Tibial nerve (tissue), 4 donors: ENCODE measurements at regions not wholly inside any gene's neighbourhood (a gene's known extent, or its start where the extent isn't known, plus 50 kb on each side); places are given as distances from the start of the nearest gene placed in this dataset. TPM values are rescaled to one million over a fixed set of nuclear protein-coding genes. Genes with fewer than 3 reads are reported as not detected.
"Not testable (repeated sequence)": the region's sequence is repeated elsewhere in the genome, so short reads cannot be mapped to it uniquely, and the experiment has no call there.

Experiments used
- DNase-seq, 2 donors: peaks; one replicate each; pipeline ENCODE4 v3.0.0-alpha.2; 2019; ENCODE audit warnings: low spot score in 2 of 2
- H3K27ac ChIP-seq, 4 donors: fragments of 200-600 bp; sonication (generic) in 3 of 4; one replicate each; pipeline ENCODE4 v1.5.1; 2017 to 2019; ENCODE audit warnings: mild to moderate bottlenecking in 1 of 4
- H3K27me3 ChIP-seq, 2 donors: fragments of 200-600 bp; sonication (generic) in 1 of 2; one replicate each; pipeline versions ENCODE4 v1.5.1 to v1.6.0; 2017 to 2019
- H3K36me3 ChIP-seq, 3 donors: fragments of 200-600 bp; sonication (generic); one replicate each; pipeline ENCODE4 v1.5.1; 2018 to 2019
- H3K4me1 ChIP-seq, 4 donors: fragments of 200-600 bp; sonication (generic) in 3 of 4; one replicate each; pipeline ENCODE4 v1.5.1; 2017 to 2019
- H3K4me3 ChIP-seq, 4 donors: fragments of 200-600 bp; sonication (generic) in 3 of 4; one replicate each; pipeline ENCODE4 v1.5.1; 2017 to 2019; ENCODE audit warnings: mild to moderate bottlenecking in 1 of 4, moderate library complexity in 1 of 4
- H3K9me3 ChIP-seq, 4 donors: fragments of 200-600 bp; sonication (generic) in 3 of 4; one replicate each; pipeline ENCODE4 v1.5.1; 2017 to 2019
- EP300 ChIP-seq, 2 donors: sonication (generic); formaldehyde crosslinking; IDR thresholded peaks; one replicate each; pipeline ENCODE4 v1.6.1; 2017; ENCODE audit warnings: antibody characterized with exemption in 2 of 2, mild to moderate bottlenecking in 1 of 2
- POLR2A ChIP-seq, 2 donors: fragments of 450-650 bp; IDR thresholded peaks; one replicate each; pipeline ENCODE4 v1.6.1; 2017; ENCODE audit warnings: antibody characterized with exemption in 2 of 2, mild to moderate bottlenecking in 2 of 2, moderate library complexity in 2 of 2
- WGBS, 2 donors: methylation state at CpG; one replicate each; pipeline ENCODE4 v1.1.5; 2018; 5-methylcytosine and 5-hydroxymethylcytosine counted together
- small RNA-seq: library from RNA; depleted of rRNA; stranded (forward); fragments of <200 nt; gene quantifications from one replicate; pipeline ENCODE3, GENCODE V24; 2016
- TF ChIP-seq, protein P1 (sequence below), 5 experiments: fragments of 200-600 bp in 3 of 5; fragments of 450-650 bp in 2 of 5; sonication (generic) in 3 of 5; IDR thresholded peaks; one replicate each; pipeline ENCODE4 v1.5.1; 2016 to 2019; ENCODE audit warnings: antibody characterized with exemption in 5 of 5, mild to moderate bottlenecking in 3 of 5, moderate library complexity in 2 of 5

DNA sequence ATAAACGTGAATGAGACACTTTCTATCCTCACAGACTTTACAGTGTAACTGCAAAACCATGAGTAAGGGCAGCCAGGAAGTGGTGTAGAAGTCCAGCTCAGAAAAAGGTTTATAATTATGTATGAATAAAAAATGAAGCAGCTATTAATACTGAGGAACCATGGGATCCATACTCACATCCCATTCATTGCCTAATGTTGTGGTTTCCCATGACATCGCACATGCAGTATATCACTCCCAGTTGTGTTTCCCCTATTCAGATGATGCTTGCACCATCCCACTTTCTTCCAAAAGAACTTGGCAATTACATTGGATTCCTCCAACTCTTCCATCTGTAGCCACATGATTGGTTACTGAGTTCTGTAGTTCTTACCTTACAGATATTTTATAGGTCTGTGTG is 74.5 kb upstream of the SEMA3D start:
- Histone ChIP-seq H3K27ac (no peak overlapping the region), H3K9me3 (no peaks in the 10 kb centered on the region), H3K36me3 (no peaks in the 10 kb centered on the region), H3K27me3 (no peaks in the 10 kb centered on the region), H3K4me3 (no peak overlapping the region), H3K4me1 (no peaks in the 10 kb centered on the region)
- DNase-seq = no peak
- 60 to 64% methylated on average over 2 of the region's 2 CpGs for WGBS, 2 donors
- TF ChIP-seq EP300 (IDR thresholded peaks at IDR 0.05) (no peak), POLR2A (IDR thresholded peaks at IDR 0.05) (no peak)
- TF ChIP-seq, protein P1, sequence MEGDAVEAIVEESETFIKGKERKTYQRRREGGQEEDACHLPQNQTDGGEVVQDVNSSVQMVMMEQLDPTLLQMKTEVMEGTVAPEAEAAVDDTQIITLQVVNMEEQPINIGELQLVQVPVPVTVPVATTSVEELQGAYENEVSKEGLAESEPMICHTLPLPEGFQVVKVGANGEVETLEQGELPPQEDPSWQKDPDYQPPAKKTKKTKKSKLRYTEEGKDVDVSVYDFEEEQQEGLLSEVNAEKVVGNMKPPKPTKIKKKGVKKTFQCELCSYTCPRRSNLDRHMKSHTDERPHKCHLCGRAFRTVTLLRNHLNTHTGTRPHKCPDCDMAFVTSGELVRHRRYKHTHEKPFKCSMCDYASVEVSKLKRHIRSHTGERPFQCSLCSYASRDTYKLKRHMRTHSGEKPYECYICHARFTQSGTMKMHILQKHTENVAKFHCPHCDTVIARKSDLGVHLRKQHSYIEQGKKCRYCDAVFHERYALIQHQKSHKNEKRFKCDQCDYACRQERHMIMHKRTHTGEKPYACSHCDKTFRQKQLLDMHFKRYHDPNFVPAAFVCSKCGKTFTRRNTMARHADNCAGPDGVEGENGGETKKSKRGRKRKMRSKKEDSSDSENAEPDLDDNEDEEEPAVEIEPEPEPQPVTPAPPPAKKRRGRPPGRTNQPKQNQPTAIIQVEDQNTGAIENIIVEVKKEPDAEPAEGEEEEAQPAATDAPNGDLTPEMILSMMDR (IDR thresholded peaks at IDR 0.05) = no peak

DNA sequence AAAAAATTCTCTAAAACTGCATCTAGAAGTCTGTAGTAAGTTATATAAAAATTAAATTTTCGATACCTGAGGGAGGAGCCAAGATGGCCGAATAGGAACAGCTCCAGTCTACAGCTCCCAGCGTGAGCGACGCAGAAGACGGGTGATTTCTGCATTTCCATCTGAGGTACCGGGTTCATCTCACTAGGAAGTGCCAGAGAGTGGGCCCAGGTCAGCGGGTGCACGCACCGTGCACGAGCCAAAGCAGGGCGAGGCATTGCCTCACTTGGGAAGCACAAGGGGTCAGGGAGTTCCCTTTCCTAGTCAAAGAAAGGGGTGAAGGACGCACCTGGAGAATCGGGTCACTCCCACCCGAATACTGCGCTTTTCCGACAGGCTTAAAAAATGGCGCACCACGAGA is 62.9 kb upstream of the SEMA3D start:
- not testable (repeated sequence) for H3K4me3 ChIP-seq, H3K36me3 ChIP-seq, H3K27ac ChIP-seq, H3K27me3 ChIP-seq, H3K9me3 ChIP-seq, DNase-seq, H3K4me1 ChIP-seq
- 91 to 97% methylated on average over 19 of the region's 19 CpGs for WGBS, 2 donors

DNA sequence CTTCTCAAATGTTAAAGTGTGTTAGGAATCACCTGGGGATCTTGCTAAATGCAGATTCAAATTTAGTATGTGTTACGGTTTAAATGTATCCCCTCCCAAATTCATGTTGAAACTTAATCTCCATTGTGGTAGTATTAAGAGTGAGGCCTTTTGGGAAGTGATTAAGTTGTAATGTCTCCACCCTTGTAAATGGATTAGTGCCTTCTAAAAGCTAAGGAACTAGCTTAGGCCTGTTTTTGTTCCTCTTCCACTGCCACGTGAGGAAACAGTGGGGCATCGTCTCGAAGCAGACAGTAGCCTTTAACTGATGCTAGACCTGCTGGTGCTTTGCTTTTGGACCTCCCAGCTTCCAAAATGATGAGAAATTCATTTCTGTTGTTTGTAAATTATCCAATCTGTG is 52.3 kb upstream of the SEMA3D start:
- TF ChIP-seq EP300 (IDR thresholded peaks at IDR 0.05) (no peak), POLR2A (IDR thresholded peaks at IDR 0.05) (no peak)
- TF ChIP-seq, protein P1 (IDR thresholded peaks at IDR 0.05) = no peak
- Histone ChIP-seq H3K27me3 (no peaks in the 10 kb centered on the region), H3K27ac (no peak overlapping the region), H3K9me3 (no peaks in the 10 kb centered on the region), H3K4me3 (no peak overlapping the region), H3K4me1 (no peaks in the 10 kb centered on the region), H3K36me3 (no peaks in the 10 kb centered on the region)
- DNase-seq = no peak
- 57 to 77% methylated on average over 4 of the region's 4 CpGs for WGBS, 2 donors

DNA sequence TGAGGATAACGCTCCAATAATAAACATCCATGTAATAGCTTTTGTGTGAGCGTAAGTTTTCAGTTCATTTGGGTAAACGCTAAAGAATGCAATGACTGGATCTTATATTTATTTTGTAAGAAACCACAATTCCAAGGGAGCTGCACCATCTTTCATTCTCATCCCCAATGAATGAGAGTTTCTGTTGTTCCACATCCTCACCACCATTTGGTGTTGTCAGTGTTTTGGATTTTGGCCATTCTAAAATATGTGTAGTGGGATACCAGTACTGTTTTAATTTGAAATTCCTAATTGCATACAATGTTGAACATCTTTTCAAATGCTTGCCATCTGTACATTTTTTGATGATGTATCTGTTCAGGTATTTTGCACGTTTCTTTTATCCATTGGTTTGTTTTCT is 50.9 kb upstream of the SEMA3D start:
- DNase-seq = no peak
- Histone ChIP-seq H3K27ac (no peak overlapping the region), H3K27me3 (no peaks in the 10 kb centered on the region), H3K36me3 (no peaks in the 10 kb centered on the region), H3K9me3 (no peaks in the 10 kb centered on the region), H3K4me1 (no peaks in the 10 kb centered on the region), H3K4me3 (no peak overlapping the region)
- 87 to 92% methylated on average over 4 of the region's 4 CpGs for WGBS, 2 donors
- TF ChIP-seq, protein P1 (IDR thresholded peaks at IDR 0.05) = no peak
- TF ChIP-seq POLR2A (IDR thresholded peaks at IDR 0.05) (no peak), EP300 (IDR thresholded peaks at IDR 0.05) (no peak)

Small RNA genes lying in the stretch of these regions (small RNA-seq; reads per million reads assigned to genes)
- gene DYNLL1P7 = not detected
